22Rv1 (cell line): ENCODE measurements at regions not wholly inside any gene's neighbourhood (a gene's known extent, or its start where the extent isn't known, plus 50 kb on each side); places are given as distances from the start of the nearest gene placed in this dataset.

Experiments used
- CTCF ChIP-seq: fragments of 450-650 bp; IDR thresholded peaks from 2 replicates; pipeline ENCODE4 v1.5.1; 2017; ENCODE audit warnings: mild to moderate bottlenecking
- ZFX ChIP-seq: fragments of 450-650 bp; IDR thresholded peaks from 2 replicates; pipeline ENCODE4 v1.6.1; 2017; ENCODE audit warnings: antibody characterized with exemption, borderline replicate concordance

DNA sequence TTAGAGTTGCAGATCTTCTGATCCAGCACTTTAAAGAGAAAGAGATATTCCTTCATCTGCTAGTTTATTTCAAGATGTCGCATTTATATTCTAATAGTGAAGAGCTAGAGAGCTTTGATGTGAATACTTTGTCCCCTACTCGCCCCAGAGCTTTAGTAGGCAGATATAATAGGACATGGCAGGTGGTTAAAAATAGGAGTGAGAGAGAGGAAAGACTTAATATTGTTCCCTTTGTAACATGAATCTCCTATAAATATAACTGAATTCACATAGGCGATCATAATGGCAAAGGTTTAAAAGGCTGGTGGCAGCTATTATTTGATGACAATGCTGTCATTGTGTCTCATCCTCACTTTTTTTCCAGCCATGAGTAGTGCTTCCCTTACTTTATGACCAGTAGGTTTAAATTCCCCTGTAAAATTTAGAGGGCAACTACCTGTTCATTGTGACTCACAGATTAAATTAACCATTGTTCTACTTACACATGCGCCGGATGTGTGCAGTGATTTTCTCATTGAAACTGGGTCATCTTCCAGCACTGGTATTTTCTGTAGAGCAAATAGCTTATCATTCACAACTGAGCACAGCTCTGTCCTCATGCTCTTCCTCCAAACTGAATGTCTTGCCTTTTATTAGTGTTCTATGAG, 906.7 kb upstream of the CELF2 start:
- no peak for TF ChIP-seq CTCF
- TF ChIP-seq ZFX: no peak
